ENCODE measurements at regions not wholly inside any gene's neighbourhood (a gene's known extent, or its start where the extent isn't known, plus 50 kb on each side); places are given as distances from the start of the nearest gene placed in this dataset.

DNA sequence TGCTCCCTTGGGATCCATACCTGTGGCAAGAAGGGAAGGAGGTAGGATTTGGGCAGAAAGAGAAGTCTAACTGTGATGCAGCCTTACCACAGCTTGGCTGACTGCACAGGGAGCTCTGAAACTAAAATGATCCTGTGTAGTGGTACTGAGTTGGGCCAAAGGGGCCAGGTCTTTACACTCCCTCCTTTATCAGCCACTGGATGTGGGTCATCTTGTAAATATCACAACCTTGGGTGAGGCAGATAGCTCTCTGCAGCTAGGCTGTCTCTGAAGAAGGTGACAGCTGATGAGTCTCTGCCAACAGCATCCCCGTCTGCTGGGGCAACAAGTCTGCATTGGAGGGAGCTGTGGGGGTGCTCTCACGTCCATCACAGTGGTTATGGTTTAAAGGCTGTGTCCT lies 95.9 kb upstream of the CAND1 start:
- no peak for DNase-seq

DNA sequence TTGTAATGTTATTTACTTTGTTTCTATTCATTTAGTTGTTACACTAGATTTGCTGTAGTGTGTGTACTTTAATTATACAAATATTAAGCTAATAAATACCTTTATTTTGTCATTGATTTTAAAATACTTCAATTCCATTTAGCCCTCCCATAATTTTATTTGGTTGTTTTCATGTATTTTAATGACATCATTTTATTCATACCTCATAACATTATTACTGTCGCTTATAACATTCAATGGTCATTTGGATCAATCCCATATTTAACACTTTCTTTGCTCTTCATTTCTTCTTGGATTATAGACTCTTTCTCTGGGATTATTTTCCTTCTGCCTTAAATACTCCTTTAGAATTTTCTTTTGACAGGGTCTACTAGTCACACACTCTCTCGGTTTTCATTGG lies 86.6 kb upstream of the CAND1 start:
- DNase-seq: no peak

GRCh38 chr12:67193704-67194103 lies 75.5 kb upstream of the CAND1 start:
- DNase-seq: peak in 1 of 2 donors; percentile 2

DNA sequence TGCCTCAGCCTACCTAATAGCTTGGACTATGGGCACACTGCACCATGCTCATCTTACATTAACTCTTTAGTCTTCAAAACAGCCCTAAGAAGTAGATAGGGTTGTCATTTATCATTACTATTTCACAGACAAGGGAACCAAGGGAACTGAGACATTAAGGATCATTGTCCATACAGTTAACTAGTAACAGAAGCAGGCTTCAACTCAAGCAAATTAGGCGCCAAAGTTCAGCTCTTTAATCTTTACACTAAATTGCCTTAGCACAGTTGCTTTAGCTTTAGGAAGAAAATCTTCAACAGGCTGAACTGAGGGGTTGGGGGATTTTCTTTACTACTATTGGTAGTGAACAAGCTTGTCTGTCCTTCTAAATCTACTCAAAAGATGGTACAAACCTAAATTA lies 68.8 kb upstream of the CAND1 start:
- DNase-seq: no peak

DNA sequence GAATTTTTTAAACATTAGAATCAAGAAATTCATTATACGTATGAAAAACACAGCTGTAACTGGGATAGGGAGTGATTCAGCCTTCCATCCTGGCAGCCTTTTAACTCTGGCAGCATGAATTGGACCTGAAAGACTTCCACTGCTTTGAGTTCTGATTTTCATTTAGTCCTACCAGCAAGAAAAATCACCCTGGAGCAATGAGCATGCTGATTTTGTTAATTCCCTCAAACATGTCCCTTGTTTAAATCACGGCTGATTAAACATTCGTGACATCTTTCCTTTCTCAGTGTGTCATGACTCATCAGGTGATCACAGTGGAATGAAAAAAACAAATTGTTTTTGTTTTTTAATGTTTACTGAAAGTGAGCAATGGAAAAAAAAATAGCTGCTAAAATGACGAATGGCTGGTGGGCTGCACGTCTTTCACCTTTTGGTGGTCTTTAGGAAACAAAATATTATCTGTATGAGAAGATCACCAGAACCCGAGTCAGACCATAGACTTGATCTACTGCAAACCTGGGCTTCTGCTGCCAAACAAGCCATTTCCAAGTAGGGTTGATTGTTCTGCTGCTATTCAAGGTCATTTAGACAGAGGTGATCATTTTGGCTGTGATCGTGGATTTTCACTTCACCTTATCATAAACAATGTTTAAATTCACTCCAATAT lies 67.0 kb upstream of the CAND1 start:
- no peak for DNase-seq

GRCh38 chr12:67202678-67203012 lies 66.5 kb upstream of the CAND1 start:
- DNase-seq: no peak

- no peak for DNase-seq
These were observed 60.7 kb upstream of the CAND1 start for GRCh38 chr12:67208281-67209067.

DNA sequence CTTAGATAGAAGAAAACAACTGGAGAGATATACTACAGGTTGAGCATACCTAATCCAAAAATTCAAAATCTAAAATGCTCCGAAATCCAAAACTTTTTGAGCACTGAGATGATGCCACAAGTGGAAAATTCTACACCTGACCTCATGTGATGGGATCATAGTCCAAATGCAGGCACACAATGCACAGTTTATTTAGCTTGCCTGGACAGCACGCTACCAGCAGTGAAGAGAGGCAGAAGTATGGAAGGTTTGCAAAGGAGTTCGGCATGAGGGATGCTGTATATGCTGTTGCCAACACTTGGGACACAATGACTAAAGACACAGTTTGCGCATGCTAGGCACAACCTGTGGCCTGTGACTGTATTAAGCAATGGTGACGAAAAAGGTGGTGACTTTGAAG lies 58.1 kb upstream of the CAND1 start:
- DNase-seq: no peak

- DNase-seq: no peak
These were observed 57.7 kb upstream of the CAND1 start for GRCh38 chr12:67211494-67211893.

DNA sequence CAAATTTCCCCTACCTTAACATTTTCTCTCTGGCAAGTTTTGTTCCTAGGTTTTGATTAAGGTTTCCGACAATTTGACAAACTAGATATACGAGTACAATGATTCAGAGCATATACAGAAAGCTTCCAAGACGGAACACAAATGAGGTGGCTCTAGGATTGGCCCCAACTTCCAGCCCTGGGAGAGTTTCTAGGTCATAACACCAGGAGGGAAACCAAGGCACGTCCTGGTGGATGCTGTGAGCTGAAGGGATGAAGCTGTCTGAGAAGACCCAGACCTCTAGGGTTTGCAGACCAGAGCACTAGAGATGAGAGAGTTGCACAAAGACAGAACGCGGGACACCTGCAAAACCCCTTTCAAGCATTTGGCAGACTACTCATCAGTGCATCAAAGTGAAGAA lies 51.5 kb upstream of the CAND1 start:
- DNase-seq: no peak

Data from CD4-positive, alpha-beta T cell treated with Interleukin-4 for 1 hour (primary cell).